DMS 273 (cell line): ENCODE measurements at regions not wholly inside any gene's neighbourhood (a gene's known extent, or its start where the extent isn't known, plus 50 kb on each side); places are given as distances from the start of the nearest gene placed in this dataset.

ENCODE experiments used
- DNase-seq: peaks from one replicate; lab custom pipeline; 2025; ENCODE audit not compliant: unreplicated experiment; lab: John Stamatoyannopoulos, UW

DNA sequence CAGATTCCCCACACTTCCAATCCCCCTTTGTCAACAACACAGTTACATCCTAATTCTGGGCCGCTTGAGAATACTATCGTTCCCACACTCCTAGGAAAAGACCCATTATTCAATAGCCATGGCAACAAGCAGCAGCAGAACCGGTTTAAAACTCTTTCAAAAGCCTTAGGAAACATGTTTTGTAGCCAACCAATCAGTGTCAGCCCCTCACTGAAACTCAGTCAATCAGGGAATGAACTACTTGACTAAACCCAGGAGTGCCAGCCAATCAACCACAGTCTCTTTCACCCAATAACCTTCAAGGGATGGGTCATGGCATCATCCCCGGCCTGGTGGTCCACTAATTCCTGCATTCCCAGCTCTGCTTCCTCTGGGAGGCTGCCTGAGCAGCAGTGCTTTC, 204.8 kb upstream of the HS6ST1 start:
- DNase-seq, result no peak

- no peak for DNase-seq
Measured at GRCh38 chr2:128524183-128524582, 205.5 kb upstream of the HS6ST1 start.

DNA sequence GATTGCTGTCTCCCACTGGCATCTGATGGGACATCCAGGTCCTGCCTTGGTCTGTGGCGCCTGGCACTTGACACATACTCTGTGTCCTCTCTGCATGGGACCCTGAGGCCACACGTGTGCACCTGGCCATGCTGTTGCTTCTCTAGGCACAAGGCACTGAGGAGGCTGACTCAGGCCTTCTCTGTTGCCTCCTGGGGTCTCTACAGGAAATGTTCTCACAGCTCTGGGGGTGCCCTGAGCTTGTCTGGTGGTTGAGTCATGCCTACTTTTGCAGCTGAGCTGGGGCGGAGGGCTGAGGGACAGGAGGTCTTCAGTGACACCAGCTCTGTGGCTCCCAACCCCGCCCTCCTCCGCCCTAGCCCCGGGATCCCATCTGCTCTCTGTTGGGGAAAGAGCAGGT, 207.0 kb upstream of the HS6ST1 start:
- no peak for DNase-seq

DNA sequence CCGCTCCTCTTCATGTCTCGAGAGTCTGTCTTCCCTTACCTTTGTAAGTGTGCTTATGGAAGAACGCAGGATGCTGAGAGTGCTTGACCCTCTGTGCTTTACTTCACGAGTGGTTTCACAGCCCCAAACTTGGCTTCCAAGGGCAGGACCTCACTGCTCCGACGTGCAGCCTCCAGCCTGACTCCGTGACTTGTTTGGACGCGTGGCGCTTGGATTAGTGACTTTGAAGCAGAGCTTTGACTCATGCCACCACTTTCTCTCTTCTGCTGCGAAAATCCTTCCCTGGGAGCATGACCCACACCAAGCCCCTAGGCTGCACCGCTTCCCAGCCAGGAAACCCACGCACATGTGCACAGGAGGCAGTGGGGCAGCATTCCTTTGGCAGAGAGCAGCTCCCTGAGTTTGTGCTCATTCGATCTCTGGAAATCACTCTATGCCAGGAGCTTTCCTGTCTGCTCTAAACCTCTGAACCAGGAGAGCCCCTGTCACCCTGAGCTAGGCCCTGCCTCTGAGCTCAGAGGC, 207.8 kb upstream of the HS6ST1 start:
- DNase-seq, result no peak

- DNase-seq, result no peak
Measured at GRCh38 chr2:128528133-128528532, 209.5 kb upstream of the HS6ST1 start.

DNA sequence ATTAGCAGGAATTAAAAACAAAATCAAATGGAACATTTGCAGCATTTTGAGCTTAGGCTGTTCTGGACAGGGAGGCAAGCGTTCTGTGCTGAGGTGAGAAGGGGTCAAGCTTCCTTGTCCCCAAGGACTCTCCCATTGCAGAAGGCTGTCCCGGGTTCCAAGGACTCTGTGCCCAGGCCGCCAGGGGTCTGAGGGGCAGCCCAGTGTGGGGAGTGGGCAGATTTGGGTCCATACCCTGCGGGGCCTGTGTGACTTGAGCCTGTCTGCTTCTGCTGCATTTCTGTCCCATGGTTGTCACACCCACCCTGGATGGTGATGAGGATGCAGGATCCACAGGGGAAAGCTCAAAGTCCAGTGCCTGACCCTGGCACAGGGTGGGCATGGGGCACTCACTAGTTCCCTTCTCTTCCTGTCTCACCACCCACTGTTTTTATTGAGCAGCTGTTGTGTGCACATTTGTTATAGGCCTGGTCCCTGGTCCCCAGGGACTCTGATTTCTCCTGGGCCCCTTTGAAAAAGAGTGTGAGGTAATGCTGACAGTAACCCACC, 211.4 kb upstream of the HS6ST1 start:
- no peak for DNase-seq

DNA sequence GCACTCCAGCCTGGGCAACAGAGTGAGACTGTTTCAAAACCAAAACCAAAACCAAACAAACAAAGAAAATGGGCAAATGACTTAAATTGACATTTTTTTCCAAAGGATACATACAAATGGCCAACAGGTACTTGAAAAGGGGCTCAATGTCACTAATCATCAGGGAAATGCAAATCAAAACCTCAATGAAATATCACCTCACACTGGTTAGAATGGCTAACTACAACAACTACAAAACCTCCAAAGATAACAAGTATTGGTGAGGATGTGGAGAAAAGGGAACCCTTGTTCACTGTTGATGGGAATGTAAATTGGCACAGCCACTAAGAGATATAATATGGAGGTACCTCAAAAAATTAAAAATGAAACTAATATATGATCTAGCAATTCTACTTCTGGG, 213.2 kb upstream of the HS6ST1 start:
- DNase-seq, result peak; percentile 16

- DNase-seq, result no peak
Measured at GRCh38 chr2:128533101-128533500, 214.4 kb upstream of the HS6ST1 start.

DNA sequence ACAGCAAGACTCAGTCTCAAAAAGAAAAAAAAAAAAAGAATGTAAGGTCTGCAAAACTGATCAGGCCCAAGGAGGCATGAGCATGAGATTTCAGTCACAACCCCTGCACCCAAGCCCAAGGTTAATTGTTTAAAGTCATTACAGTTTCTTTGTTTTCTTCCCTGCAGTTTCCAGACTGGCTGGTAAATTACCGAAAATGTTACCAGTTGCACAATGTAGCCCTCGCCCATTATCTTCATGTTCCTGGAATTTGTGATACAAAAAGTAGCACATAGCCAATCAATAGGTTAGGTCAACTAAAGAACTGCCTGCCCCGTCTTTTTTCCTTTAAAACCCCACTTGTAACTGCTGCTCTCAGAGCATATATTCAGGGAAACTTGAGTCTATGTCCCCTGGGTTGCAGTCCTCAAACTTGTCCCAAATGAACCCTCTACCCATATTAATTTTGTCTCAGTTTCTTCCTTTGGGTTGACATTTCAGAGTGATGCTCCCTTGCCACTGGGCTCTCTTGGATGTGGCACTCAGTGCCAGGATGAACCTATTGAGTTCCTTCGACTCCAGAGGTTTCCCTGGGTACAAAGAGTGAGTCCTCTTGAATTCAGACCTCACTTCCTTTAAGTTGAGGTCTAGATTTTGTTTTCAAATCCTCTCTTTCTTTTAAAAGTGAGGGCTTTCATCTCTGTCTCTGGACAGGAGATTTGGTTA, 216.2 kb upstream of the HS6ST1 start:
- no peak for DNase-seq

DNA sequence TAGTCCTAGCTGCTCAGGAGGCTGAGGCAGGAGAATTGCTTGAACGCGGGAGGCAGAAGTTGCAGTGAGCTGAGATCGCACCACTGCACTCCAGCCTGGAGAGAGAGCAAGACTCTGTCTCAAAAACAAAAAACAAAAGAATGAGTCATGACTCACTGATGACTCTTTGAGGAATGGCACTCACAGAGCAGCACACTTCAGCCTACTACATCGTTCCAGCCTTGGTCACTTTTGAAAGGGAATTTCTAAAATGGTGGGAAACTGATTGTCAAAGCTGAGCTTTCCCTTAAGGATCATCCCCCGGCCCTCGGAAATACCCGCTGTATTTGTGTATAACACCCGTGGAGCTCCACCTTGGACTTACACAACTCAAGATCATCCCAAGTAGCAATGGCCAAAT, 217.3 kb upstream of the HS6ST1 start:
- no peak for DNase-seq

DNA sequence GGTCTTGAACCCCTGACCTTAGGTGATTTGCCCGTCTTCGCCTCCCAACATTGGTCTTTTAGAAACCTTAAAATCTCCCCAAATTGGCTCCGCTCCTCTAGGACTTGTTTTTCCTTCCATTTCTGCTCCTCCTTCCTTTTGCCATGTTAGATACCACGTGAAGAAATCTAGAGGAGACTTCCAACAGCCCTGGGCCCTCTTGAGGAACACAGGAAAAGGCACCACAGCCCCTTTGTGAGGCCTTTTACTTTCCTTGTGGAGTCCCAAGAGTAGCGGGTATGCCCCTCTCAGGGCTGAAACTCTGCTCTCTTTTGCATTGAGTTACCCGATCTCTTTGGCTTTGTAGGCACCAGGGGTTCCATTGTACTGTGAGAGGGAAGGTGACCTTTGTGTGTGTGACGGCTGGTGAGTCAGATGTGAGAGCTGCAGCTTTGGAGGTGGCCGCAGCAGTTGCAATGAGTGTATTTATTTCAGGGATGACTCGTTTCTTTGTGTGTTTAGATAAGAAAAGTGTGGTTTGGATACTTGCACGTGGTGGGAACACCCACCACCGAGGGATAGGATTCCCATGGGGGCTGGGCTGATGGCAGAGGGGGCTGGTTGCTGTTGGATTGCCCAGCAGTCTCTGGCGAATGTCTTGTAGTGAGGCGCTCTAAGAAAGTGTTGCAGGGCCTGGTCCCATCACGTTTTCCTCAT, 218.4 kb upstream of the HS6ST1 start:
- no peak for DNase-seq

DNA sequence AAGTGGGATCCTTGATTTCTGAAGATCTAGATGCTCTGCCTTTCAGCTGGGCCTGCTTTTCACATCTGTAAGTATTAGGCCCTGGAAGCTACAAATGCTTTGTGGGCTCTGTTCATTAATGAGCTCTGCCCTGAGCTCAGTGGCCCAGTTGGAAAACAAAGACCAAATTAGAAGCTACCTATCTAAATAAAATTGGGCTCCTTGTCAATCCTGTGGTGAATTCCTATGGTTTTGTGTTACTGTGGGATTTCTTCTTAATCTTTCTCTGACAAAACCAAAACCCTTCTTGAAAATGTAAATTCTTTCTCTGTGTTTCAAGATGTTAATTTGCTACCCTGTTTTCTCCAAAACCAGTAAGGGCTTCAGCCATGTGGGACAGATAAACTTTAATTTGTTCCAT, 219.0 kb upstream of the HS6ST1 start:
- no peak for DNase-seq

- DNase-seq, result no peak
Measured at GRCh38 chr2:128538396-128538795, 219.7 kb upstream of the HS6ST1 start.

DNA sequence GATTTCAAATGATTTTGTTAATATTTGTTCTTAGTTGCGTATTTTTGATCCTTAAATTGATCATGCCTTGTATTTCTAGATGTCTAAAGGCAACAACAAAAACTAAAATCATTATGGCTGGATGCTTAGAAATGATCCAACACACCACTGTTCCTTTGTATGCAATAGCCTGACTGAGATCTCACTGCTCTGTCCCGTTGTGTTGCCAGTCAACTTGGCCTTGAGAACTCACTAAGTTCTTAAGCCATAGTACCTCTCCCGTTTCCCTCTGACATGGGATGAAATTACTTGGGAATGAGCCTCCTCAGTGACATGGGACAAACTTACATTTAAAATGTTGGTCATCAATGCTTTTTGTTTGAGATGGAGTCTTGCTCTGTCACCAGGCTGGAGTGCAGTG, 222.0 kb upstream of the HS6ST1 start:
- no peak for DNase-seq

DNA sequence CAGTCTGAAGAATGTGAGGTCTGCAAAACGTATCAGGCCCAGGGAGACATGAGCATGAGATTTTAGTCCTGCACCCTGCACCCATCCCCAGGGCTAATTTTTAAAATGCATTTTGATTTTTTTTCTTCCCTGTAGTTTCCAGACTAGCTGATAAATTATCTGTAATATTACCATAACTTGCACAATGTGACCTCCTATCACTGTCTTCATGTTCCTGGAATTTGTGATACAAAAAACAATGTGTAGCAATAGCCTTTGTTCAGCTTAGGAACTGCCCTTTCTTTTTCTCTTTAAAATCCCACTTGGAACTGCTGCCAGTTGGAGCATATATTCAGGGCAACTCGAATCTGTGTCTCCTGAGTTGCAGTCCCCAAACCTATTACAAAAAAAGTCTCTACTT, 222.8 kb upstream of the HS6ST1 start:
- DNase-seq, result no peak

DNA sequence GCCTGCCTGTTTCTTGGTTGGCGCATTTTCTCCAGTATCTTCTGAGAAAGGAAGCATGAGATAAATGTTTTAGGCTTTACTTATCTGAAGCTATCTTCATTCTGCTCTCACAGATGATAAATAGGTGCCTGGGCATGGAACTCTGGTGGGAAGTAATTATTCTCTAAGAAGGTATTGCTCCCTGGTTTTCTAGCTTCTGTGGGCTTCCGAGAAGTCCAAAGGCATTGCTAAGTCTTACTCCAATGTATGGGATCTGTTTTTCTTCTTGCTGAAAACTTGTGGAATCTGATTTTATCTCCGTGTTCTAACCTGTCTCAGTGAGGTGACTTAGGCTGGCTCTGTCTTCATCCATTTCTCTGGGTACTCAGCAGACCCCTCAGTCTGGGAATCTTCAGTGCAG, 224.4 kb upstream of the HS6ST1 start:
- no peak for DNase-seq

DNA sequence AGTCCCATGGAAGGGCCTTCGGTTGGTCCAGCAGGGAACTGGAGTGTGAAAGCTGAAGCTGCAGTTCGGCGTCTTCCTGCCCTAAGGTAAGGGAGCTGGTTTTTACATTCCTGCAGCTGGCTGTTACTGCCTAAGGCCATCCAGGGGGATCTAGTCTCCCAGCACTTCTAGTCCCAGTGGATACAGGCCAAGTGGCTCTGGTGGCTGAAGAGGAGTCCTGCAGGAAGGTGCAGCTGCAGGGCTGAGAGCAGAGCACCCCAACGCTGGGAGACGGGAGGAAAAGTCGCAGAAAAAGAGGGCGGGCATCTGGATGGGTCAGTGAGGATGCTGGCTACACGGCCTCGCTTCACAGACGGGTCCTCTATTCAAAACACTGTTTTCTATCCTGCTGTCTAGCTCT, 225.0 kb upstream of the HS6ST1 start:
- DNase-seq, result no peak

DNA sequence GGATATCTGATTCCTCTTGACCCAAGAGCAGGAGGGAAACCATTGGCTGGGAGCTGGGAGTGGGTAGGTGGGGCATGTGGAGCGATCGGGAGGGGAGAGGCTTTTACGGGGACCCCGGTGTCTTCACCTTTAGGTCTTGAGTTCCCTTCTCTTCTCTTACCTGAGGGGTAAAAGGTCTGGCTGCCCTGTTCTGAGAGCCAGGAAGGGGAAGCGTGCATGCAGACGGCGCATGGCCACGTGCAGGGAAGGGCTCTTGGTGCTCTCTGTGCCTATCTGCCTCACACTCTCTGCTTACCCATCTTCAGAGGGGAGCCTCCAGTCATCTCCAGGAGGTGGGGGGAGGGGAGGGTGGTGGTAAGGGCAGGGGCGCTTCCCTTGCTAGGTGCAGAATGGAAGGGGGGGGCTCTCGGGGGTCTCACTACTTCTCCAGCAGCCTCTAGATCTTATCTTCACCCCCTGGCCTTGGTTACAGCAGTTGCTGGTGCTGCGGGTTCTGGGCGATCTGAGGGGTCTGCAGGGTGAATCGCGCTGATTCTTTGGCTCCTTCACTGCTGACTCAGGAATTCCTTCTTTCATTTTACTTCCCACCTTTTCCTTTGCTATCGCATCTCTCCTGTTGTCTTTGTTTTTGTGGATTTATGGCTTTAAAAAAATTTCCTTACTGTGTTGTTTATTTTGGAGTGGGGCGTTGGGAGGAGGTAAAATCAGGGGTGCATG, 225.8 kb upstream of the HS6ST1 start:
- no peak for DNase-seq

GRCh38 chr2:128545085-128545484, 226.4 kb upstream of the HS6ST1 start:
- no peak for DNase-seq

DNA sequence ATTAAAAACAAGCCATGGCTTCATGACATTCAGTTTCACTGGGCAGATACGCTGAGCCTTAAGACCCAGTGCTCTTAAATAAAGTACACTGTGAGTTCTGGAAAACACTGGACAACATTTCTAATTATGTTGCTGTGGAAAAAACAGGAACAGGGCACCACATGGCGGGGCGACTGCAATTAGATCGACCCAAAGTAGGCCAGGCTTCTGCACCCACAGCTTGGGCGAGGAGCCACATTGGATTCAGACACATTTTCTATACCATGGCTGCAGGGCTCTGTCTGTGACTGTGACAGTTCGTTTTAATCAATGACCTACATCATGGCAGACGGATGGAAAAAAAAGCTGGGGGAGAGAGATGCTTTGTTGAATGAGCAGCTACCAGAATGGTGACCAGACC, 227.2 kb upstream of the HS6ST1 start:
- no peak for DNase-seq

GRCh38 chr2:128547667-128548066, 229.0 kb upstream of the HS6ST1 start:
- DNase-seq, result no peak

- DNase-seq, result no peak
Measured at GRCh38 chr2:128548461-128548891, 229.8 kb upstream of the HS6ST1 start.
